GM11168 (cell line): ENCODE measurements at regions not wholly inside any gene's neighbourhood (a gene's known extent, or its start where the extent isn't known, plus 50 kb on each side); places are given as distances from the start of the nearest gene placed in this dataset.
"Not testable (repeated sequence)": the region's sequence is repeated elsewhere in the genome, so short reads cannot be mapped to it uniquely, and the experiment has no call there.

Experiments used
- in situ Hi-C: fragments of 300-500 bp; cut with MboI; formaldehyde crosslinking; loops from one replicate; pipeline ENCODE4 v1.12.0; 2022; ENCODE audit warnings: low sequenced_read_pairs; ENCODE audit not compliant: unreplicated experiment

GRCh38 chr2:111462572-111462971 lies 341.9 kb downstream of the BCL2L11 start:
- in situ Hi-C loops, result not testable (repeated sequence)

DNA sequence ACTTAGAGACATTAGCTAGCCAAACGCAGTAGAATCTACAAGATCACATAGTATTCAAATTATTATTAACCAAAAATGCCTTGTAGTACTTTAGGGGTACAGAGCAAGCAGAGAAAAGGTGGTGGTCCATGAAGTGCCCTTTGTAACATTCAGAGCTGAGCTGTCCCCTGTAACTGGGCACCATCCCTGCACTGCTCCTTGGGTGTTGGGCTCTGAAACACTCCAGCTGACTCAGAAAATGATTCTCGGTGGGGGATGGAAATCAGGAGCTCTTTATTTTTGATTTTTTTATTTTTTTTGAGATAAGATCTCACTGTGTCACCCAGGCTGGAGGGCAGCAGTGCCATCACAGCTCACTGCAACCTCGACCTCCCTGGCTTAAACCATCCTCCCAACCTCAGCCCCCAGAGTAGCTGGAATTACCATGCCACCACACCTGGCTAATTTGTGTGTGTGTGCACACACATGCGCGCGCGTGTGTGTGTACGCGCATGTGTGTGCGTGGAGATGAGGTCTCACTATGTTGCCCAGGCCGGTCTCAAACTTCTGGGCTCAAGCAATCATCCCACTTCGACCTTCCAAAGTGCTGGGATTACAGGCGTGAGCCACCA lies 342.6 kb downstream of the BCL2L11 start:
- in situ Hi-C loops, result not testable (repeated sequence)

GRCh38 chr2:111463956-111464355 lies 343.2 kb downstream of the BCL2L11 start:
- in situ Hi-C loops, result not testable (repeated sequence)

DNA sequence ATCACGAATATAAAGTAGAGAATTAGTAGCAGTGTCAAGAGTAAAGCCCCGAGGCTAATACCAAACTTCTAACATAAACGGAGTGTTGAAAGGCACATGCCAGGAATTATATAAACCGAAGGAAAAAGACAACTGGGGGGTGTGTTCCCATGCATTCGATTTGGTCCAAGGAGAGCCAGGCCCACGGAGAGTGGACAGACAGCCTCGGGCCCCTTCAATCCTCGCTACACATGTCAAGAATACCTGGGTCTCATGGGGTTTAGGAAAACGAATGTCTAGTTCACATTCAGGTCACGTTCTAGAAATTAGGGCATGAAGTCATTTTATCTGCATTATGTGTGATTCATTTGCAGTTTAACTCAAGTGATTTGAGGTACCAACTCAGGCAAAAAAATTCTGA lies 343.7 kb downstream of the BCL2L11 start:
- in situ Hi-C loops, result not testable (repeated sequence)

- in situ Hi-C loops, result not testable (repeated sequence)
These were observed 344.8 kb downstream of the BCL2L11 start for GRCh38 chr2:111465521-111465920.

DNA sequence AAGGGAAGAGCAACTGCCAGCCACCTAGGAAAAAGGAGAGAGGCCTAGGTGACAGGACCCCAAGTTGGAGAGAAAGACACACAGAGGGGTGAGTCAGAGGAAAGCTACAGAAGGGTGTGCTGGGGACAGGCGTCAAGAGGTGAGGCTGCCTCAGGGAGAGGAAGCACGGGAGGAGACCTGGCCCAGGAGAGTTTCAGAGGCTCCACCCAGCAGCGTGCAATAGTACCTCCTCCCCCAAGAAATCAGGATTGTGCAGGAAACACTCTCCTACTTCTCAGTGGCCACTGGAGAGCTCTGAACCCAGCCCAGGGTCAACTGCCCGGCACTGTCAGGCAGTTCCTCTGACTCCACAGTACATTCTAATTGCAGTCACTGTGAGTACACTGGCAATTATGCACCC lies 346.0 kb downstream of the BCL2L11 start:
- in situ Hi-C loops, result not testable (repeated sequence)

- in situ Hi-C loops, result not testable (repeated sequence)
These were observed 350.2 kb downstream of the BCL2L11 start for GRCh38 chr2:111470924-111471323.

GRCh38 chr2:111471791-111472530 lies 351.2 kb downstream of the BCL2L11 start:
- in situ Hi-C loops, result not testable (repeated sequence)

DNA sequence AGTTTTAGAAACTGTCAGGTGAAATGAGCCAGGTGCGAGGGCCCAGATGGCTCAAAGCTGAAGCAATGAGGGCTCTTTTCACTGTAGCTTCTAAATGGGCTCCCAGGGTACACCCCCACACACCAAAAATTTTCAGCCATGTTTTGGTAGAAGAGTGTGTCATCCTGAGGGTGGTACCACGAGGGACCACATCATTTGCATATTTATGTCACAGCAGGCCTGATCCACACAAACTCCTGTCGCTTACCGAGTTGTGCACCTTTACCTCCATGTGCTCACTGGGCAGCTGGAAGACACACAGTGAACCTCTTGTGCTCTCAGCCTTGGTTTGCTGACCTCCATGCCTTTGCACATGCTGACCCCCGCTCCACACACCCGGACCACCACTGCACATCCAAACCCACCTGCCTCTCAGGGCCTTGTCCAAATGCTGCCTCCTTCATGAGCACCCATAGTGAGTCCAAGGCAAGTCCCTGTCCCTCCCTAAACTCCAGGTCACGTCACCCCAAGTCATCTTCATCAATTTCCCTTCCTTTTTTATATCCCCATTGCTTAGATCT lies 352.2 kb downstream of the BCL2L11 start:
- in situ Hi-C loops, result not testable (repeated sequence)

DNA sequence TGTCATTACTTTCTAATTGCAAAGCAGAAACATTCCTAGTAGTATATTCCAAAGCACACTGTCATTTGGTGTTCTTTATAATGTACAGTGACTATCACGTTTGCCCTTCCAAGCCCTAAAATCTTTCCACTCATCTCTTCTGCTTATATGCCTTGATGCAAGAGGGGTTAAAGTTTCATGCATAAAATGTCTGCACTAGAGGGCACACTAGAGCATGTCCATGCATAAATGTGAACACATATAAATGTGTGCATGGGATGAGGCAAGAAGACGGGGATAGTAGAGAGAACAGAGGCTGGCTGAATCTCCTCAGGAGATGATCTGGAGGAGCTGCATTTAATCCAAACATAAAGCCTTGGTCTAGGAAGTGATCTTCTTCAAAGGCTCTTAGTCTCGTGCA lies 352.8 kb downstream of the BCL2L11 start:
- in situ Hi-C loops, result not testable (repeated sequence)

- in situ Hi-C loops, result not testable (repeated sequence)
These were observed 353.5 kb downstream of the BCL2L11 start for GRCh38 chr2:111474198-111474705.

GRCh38 chr2:111478335-111478734 lies 357.6 kb downstream of the BCL2L11 start:
- in situ Hi-C loops, result loop anchor here (25.0 kb wide), 1 partner anchor 209 kb away; no protein-coding TSS in a partner anchor

DNA sequence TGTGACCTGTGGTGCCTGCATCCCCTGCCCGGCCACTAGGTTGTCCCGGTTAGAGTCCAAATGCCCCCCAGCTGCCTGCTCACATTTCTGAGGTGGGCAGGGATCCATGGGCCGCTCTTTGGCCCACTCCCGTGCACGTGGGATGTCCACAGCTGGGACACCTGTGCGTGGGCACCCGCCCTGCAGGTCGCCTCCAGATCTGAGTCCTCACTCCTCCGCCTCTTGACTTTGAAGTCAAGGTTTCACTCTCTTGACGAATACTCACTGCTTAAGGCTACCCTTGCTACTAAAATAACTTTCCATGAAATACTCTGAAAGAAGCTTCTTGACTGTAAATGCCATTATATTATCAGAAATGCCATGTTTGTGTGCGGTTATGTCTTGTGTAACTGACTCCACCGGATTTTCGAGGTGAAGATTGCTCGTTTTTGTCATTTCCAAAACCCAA lies 358.2 kb downstream of the BCL2L11 start:
- in situ Hi-C loops, result loop anchor here (25.0 kb wide), 1 partner anchor 208 kb away; no protein-coding TSS in a partner anchor

- in situ Hi-C loops, result loop anchor here (25.0 kb wide), 1 partner anchor 207 kb away; no protein-coding TSS in a partner anchor
These were observed 359.4 kb downstream of the BCL2L11 start for GRCh38 chr2:111480016-111480625.

GRCh38 chr2:111480633-111481032 lies 359.9 kb downstream of the BCL2L11 start:
- in situ Hi-C loops, result loop anchor here (25.0 kb wide), 1 partner anchor 207 kb away; no protein-coding TSS in a partner anchor

DNA sequence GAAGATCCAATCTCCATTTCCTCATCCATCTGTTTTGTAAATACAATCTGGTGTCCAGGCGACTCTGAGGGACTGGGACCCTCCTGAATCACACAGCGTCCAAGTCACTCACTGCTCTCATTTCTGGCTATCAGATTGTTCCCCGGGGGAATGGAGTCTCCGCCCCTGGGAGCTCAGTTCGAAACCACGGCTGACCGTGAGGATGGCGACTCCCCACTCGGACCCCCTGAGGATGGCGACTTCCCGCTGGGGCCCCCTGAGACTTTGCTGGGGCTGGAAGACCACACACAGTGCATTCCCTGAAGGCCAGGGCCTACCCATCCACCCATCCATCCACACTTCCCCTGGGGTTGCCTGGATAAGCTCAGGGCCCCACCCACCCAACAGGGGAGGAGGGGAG lies 360.5 kb downstream of the BCL2L11 start:
- in situ Hi-C loops, result loop anchor here (25.0 kb wide), 1 partner anchor 206 kb away; no protein-coding TSS in a partner anchor

GRCh38 chr2:111482987-111483679 lies 362.4 kb downstream of the BCL2L11 start:
- in situ Hi-C loops, result loop anchor here (25.0 kb wide), 1 partner anchor 204 kb away; no protein-coding TSS in a partner anchor

GRCh38 chr2:111484097-111484496 lies 363.4 kb downstream of the BCL2L11 start:
- in situ Hi-C loops, result loop anchor here (25.0 kb wide), 1 partner anchor 203 kb away; no protein-coding TSS in a partner anchor

- in situ Hi-C loops, result loop anchor here (25.0 kb wide), 1 partner anchor 201 kb away; no protein-coding TSS in a partner anchor
These were observed 365.2 kb downstream of the BCL2L11 start for GRCh38 chr2:111485895-111486294.
